Sigmoid colon (tissue), 6 donors: ENCODE measurements at regions not wholly inside any gene's neighbourhood (a gene's known extent, or its start where the extent isn't known, plus 50 kb on each side); places are given as distances from the start of the nearest gene placed in this dataset.

ENCODE experiments used
- DNase-seq: peaks from one replicate; pipeline ENCODE4 v3.0.0-alpha.2; 2019
- H3K27ac ChIP-seq, 4 donors: fragments of 200-600 bp; sonication (generic); one replicate each; pipeline ENCODE4 v1.5.1; 2016 to 2019; ENCODE audit warnings: mild to moderate bottlenecking in 1 of 4
- H3K27me3 ChIP-seq, 3 donors: fragments of 200-600 bp; sonication (generic); one replicate each; pipeline ENCODE4 v1.5.1; 2019; ENCODE audit warnings: mild to moderate bottlenecking in 1 of 3
- H3K36me3 ChIP-seq, 4 donors: fragments of 200-600 bp; sonication (generic); one replicate each; pipeline ENCODE4 v1.5.1; 2016 to 2019
- H3K4me1 ChIP-seq, 4 donors: fragments of 200-600 bp; sonication (generic); one replicate each; pipeline ENCODE4 v1.5.1; 2017 to 2019
- H3K4me3 ChIP-seq, 4 donors: fragments of 200-600 bp; sonication (generic); one replicate each; pipeline ENCODE4 v1.5.1; 2017 to 2019; ENCODE audit warnings: mild to moderate bottlenecking in 2 of 4, moderate library complexity in 1 of 4
- H3K9me3 ChIP-seq, 4 donors: fragments of 200-600 bp in 3 of 4; sonication (generic) in 3 of 4; one replicate each; pipeline versions ENCODE4 v1.5.1 to v1.6.1; 2013 to 2019
- EP300 ChIP-seq, 4 donors: sonication (generic); formaldehyde crosslinking; IDR thresholded peaks; one replicate each; pipeline ENCODE4 v1.6.1; 2017; ENCODE audit warnings: antibody characterized with exemption in 4 of 4
- POLR2A ChIP-seq, 2 donors: fragments of 450-650 bp; IDR thresholded peaks; one replicate each; pipeline ENCODE4 v1.6.1; 2016; ENCODE audit warnings: antibody characterized with exemption in 2 of 2, mild to moderate bottlenecking in 2 of 2, moderate library complexity in 2 of 2
- POLR2AphosphoS5 ChIP-seq, 4 donors: sonication (generic); formaldehyde crosslinking; IDR thresholded peaks; one replicate each; pipeline ENCODE4 v1.6.1; 2017; ENCODE audit warnings: antibody characterized with exemption in 4 of 4
- WGBS, 2 donors: extraction: QIAGEN DNeasy Blood & Tissue Kit; methylation state at CpG; one replicate each; pipeline ENCODE4 v1.1.7; 2013; 5-methylcytosine and 5-hydroxymethylcytosine counted together
- intact Hi-C: fragments of 100-400 bp; cut with DNase I; formaldehyde crosslinking; loops from one replicate; pipeline ENCODE4 v1.15.1; 2023
- TF ChIP-seq, protein P1 (sequence below), 4 experiments: fragments of 450-650 bp in 3 of 4; fragments of 200-600 bp in 1 of 4; IDR thresholded peaks; one replicate each; pipeline ENCODE4 v1.5.1; 2016 to 2019; ENCODE audit warnings: antibody characterized with exemption in 4 of 4, mild to moderate bottlenecking in 3 of 4, moderate library complexity in 2 of 4
- donor health status: healthy with polysubstance abuse.
- donor health status: healthy.

DNA sequence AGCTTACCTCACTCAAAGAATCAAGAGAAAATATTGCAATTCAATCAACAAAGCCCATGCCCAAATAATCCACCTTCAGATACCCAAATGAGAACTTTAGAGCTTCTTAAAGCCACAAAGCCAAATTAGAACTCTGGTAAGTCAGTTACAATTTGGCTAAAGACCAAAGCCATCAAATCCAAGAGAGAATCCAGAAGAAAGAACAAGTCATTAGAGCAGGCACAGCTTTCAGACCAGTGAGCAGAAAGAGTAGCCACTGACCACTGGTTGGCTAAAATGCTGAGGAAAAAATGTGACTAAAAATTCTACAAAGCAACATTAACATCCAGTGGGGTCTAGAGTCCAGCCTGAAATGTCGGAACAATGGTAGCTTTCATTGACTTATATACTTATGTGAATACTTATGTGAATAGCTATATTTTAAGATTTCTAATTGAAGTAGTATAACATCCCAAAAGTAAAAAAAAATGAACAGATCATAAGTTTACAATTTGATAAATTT, 735.2 kb upstream of the TBX3 start:
- no peaks in the 10 kb centered on the region for H3K9me3 ChIP-seq
- no peak for TF ChIP-seq EP300 (IDR thresholded peaks at IDR 0.05)
- TF ChIP-seq, protein P1, sequence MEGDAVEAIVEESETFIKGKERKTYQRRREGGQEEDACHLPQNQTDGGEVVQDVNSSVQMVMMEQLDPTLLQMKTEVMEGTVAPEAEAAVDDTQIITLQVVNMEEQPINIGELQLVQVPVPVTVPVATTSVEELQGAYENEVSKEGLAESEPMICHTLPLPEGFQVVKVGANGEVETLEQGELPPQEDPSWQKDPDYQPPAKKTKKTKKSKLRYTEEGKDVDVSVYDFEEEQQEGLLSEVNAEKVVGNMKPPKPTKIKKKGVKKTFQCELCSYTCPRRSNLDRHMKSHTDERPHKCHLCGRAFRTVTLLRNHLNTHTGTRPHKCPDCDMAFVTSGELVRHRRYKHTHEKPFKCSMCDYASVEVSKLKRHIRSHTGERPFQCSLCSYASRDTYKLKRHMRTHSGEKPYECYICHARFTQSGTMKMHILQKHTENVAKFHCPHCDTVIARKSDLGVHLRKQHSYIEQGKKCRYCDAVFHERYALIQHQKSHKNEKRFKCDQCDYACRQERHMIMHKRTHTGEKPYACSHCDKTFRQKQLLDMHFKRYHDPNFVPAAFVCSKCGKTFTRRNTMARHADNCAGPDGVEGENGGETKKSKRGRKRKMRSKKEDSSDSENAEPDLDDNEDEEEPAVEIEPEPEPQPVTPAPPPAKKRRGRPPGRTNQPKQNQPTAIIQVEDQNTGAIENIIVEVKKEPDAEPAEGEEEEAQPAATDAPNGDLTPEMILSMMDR (IDR thresholded peaks at IDR 0.05) = no peak
- WGBS, 2 donors = 96 to 98% methylated on average over 1 of the region's 1 CpG
- DNase-seq = no peak
- H3K36me3 ChIP-seq = no peaks in the 10 kb centered on the region
- intact Hi-C loops = no loop called here
- no peaks in the 10 kb centered on the region for H3K27me3 ChIP-seq
- no peak overlapping the region for H3K4me3 ChIP-seq
- no peak overlapping the region for H3K27ac ChIP-seq
- no peaks in the 10 kb centered on the region for H3K4me1 ChIP-seq

DNA sequence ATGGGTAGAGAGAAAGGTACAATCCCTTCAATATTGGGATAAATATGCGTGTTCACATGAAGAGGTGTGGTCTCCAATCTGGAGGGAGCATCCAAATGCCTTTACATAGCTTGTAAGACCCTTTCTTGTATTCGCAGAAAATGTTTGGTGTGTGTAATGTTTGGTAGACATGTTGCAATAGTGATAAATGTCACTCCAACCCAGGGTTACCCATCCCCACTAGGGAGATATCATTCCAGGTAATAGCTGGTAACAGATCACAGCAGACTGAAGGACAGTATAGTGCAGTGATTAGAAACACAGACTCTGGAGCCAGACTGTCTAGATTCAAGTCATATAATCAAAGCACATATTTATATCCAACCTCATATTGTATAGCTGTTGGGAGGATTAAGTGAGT, 733.6 kb upstream of the TBX3 start:
- no peaks in the 10 kb centered on the region for H3K4me1 ChIP-seq
- 83 to 93% methylated on average over 2 of the region's 2 CpGs for WGBS, 2 donors
- intact Hi-C loops = no loop called here
- no peak overlapping the region for H3K4me3 ChIP-seq
- no peaks in the 10 kb centered on the region for H3K27me3 ChIP-seq
- TF ChIP-seq POLR2A (IDR thresholded peaks at IDR 0.05) (no peak), EP300 (IDR thresholded peaks at IDR 0.05) (no peak), POLR2AphosphoS5 (IDR thresholded peaks at IDR 0.05) (no peak)
- TF ChIP-seq, protein P1 (IDR thresholded peaks at IDR 0.05) = no peak
- no peaks in the 10 kb centered on the region for H3K36me3 ChIP-seq
- H3K27ac ChIP-seq = no peak overlapping the region
- no peaks in the 10 kb centered on the region for H3K9me3 ChIP-seq
- DNase-seq = no peak

DNA sequence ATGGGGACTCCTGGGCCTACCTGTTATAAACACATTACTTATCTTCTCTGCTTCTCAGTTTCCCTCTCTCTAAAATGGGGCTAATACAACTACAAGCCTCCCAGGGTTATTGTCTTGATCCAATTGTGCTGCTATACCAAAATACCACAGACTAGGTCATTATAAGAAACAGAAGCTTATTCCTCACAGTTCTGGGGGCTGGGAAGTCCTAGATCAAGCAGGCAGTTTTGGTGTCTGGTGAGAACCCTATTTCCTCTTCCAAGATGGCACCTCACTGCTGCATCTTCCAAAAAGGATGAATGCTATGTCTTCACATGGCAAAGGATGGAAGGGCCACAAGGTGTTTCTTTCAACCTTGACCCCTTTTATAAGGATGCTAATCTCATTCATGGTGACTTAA, 732.9 kb upstream of the TBX3 start:
- Histone ChIP-seq H3K27ac (no peak overlapping the region), H3K27me3 (no peaks in the 10 kb centered on the region), H3K36me3 (no peaks in the 10 kb centered on the region), H3K4me3 (no peak overlapping the region), H3K9me3 (no peaks in the 10 kb centered on the region), H3K4me1 (no peaks in the 10 kb centered on the region)
- intact Hi-C loops = no loop called here
- no peak for DNase-seq
- TF ChIP-seq, protein P1 (IDR thresholded peaks at IDR 0.05) = no peak
- TF ChIP-seq POLR2A (IDR thresholded peaks at IDR 0.05) = no peak
- TF ChIP-seq POLR2AphosphoS5 (IDR thresholded peaks at IDR 0.05) = no peak
- no peak for TF ChIP-seq EP300 (IDR thresholded peaks at IDR 0.05)

DNA sequence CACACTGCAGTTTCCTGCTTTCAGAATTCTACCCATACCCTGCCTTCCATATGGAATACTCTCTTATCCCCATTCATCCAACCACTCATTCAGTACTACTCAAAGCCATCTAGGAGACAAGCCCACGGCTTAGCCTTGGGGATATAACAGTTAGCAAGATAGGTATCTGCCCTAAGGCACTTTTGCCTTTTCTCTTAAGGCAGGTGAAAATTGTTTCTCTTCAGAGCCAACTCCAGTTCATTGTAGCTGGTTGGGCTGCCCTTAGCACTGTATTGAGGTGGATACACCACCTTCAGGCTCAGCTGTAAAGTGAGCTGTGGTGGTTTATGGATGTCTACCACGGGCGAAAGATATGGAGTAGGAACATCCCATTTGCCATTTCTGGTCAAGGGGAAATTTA, 729.7 kb upstream of the TBX3 start:
- DNase-seq = no peak
- Histone ChIP-seq H3K4me3 (no peak overlapping the region), H3K27ac (no peak overlapping the region), H3K36me3 (no peaks in the 10 kb centered on the region), H3K9me3 (no peaks in the 10 kb centered on the region), H3K27me3 (no peaks in the 10 kb centered on the region), H3K4me1 (no peaks in the 10 kb centered on the region)
- intact Hi-C loops = no loop called here
- TF ChIP-seq POLR2AphosphoS5 (IDR thresholded peaks at IDR 0.05) (no peak), EP300 (IDR thresholded peaks at IDR 0.05) (no peak)
- TF ChIP-seq, protein P1 (IDR thresholded peaks at IDR 0.05) = no peak
- 83 to 91% methylated on average over 3 of the region's 3 CpGs for WGBS, 2 donors

DNA sequence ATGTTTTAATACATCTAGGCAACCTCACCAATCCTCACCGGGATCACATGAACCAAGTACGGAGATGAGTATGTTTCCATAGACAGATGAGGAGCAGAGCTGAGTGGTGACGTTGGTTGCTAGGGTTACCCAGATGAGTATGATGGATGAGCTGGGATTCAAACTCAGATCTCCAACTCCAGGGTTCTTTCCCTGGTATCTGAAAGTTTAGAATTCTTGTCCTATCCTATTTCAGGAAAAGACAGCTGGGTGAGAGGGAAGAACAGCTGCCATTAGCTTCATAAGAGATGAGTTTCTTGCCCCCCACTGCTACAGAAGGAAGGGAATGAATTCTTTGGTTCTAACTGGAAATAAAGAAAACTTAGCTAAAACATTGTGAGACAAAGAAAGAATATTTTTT, 728.9 kb upstream of the TBX3 start:
- no peak for DNase-seq
- WGBS, 2 donors = 88 to 92% methylated on average over 3 of the region's 3 CpGs
- Histone ChIP-seq H3K36me3 (no peaks in the 10 kb centered on the region), H3K4me1 (no peaks in the 10 kb centered on the region), H3K27ac (no peak overlapping the region), H3K9me3 (no peaks in the 10 kb centered on the region), H3K27me3 (no peaks in the 10 kb centered on the region), H3K4me3 (no peak overlapping the region)
- TF ChIP-seq POLR2A (IDR thresholded peaks at IDR 0.05) = no peak
- intact Hi-C loops = no loop called here
